ENCODE measurements at regions not wholly inside any gene's neighbourhood (a gene's known extent, or its start where the extent isn't known, plus 50 kb on each side); places are given as distances from the start of the nearest gene placed in this dataset.

DNA sequence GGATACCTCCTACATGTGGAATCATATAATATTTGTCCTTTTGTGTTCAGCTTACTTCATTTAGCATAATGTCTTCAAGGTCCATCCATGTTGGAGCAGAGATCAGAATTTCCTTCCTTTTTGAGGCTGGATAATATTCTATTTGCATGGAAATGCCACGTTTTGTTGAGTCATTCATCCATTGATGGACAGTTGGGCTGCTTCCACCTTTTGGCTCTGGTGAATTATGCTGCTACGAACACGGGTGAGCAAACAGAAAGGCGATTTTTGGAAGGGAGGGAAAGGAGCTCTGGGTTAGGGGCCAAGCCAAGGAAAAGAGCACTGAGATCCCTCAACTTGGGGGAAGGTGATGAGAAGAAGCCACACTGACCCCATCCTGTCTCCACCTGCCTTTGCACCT is 260.5 kb downstream of the TNS1 start:
- TF ChIP-seq POLR2A (IDR thresholded peaks at IDR 0.05) = no peak
- TF ChIP-seq, protein P1, sequence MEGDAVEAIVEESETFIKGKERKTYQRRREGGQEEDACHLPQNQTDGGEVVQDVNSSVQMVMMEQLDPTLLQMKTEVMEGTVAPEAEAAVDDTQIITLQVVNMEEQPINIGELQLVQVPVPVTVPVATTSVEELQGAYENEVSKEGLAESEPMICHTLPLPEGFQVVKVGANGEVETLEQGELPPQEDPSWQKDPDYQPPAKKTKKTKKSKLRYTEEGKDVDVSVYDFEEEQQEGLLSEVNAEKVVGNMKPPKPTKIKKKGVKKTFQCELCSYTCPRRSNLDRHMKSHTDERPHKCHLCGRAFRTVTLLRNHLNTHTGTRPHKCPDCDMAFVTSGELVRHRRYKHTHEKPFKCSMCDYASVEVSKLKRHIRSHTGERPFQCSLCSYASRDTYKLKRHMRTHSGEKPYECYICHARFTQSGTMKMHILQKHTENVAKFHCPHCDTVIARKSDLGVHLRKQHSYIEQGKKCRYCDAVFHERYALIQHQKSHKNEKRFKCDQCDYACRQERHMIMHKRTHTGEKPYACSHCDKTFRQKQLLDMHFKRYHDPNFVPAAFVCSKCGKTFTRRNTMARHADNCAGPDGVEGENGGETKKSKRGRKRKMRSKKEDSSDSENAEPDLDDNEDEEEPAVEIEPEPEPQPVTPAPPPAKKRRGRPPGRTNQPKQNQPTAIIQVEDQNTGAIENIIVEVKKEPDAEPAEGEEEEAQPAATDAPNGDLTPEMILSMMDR (IDR thresholded peaks at IDR 0.05) = no peak

All from testis (tissue), 2 donors.